ENCODE measurements at regions not wholly inside any gene's neighbourhood (a gene's known extent, or its start where the extent isn't known, plus 50 kb on each side); places are given as distances from the start of the nearest gene placed in this dataset.
A peak's percentile ranks its signal among the peaks of the same experiment; 100 is the strongest.
"Not testable (repeated sequence)": the region's sequence is repeated elsewhere in the genome, so short reads cannot be mapped to it uniquely, and the experiment has no call there.

DNA sequence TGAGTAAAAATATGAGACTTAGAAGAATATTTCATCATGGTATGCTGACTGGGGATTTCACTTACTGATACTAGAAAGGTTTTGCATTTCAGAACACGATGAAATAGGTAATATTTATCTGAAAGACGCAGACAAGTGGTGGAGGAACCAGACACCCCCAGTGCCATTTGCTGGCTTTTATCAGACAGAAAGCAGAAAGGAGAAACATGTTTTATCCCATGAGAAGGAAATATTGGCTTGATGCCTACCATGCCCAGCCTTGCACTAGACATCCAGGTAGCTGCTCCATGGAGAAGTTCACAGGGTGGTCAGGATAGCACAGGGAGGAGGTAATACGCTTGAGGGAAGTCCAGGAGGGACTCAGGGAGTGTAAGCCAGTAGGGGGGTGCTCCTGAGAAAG, 258.9 kb upstream of the PLGLB2 start:
- H3K9me3 ChIP-seq (ENCODE audit: control insufficient read depth, insufficient read depth, low read length); H3K27ac ChIP-seq (ENCODE audit: low read depth, low read length); H3K4me1 ChIP-seq (ENCODE audit: control insufficient read depth, insufficient read depth, low read length); H3K36me3 ChIP-seq (ENCODE audit: control insufficient read depth, insufficient read depth, low read length); H3K27me3 ChIP-seq (ENCODE audit: control insufficient read depth, insufficient read depth, low read length); H3K9ac ChIP-seq (ENCODE audit: low read depth, low read length); H3K4me3 ChIP-seq (ENCODE audit: low read depth, low read length): not testable (repeated sequence)

DNA sequence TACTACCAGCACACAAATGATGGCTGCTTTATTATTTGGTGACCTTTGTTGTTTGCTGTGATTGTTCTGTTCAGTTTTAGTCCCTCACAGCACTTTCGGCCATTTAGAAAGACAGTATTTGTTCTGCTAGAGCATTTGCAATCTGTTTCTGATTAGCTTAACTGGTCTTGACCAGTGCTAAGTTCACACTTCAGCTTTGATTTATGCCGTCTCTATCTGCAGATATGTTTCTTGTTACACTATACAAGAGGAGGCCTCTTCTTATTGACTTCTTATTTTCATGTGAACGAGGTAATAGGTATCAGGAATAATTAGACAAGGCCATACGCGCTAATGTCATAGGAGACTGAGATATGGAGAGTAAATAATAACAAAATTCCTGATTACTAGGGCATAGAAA, 253.0 kb upstream of the PLGLB2 start:
- not testable (repeated sequence) for H3K9ac ChIP-seq (ENCODE audit: low read depth, low read length); H3K4me3 ChIP-seq (ENCODE audit: low read depth, low read length); H3K9me3 ChIP-seq (ENCODE audit: control insufficient read depth, insufficient read depth, low read length); H3K27me3 ChIP-seq (ENCODE audit: control insufficient read depth, insufficient read depth, low read length); H3K36me3 ChIP-seq (ENCODE audit: control insufficient read depth, insufficient read depth, low read length)
- H3K27ac ChIP-seq (ENCODE audit: low read depth, low read length) = peak overlapping the region; percentile 78
- H3K4me1 ChIP-seq (ENCODE audit: control insufficient read depth, insufficient read depth, low read length) = peaks cover 11% of the 10 kb centered on the region

DNA sequence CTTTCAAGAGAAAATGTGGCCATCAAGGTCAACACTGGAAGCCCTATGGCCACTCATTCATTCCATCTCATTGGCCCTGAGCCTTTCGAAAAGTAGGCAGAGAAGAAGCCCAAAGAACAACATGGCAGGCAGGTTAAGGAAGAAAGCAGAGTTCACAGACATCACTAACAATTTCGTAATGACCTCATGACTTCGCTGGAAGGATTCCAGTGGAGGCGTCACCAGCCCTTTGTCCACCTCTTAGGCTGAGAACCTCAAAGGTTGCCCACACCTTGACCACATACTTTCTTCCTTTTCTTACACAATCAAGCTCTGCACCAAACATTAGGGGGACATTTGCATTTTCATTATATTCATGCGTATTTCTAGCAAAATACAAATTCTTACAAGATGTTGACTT, 252.4 kb upstream of the PLGLB2 start:
- H3K27me3 ChIP-seq (ENCODE audit: control insufficient read depth, insufficient read depth, low read length); H3K36me3 ChIP-seq (ENCODE audit: control insufficient read depth, insufficient read depth, low read length); H3K9me3 ChIP-seq (ENCODE audit: control insufficient read depth, insufficient read depth, low read length); H3K4me3 ChIP-seq (ENCODE audit: low read depth, low read length); H3K9ac ChIP-seq (ENCODE audit: low read depth, low read length): not testable (repeated sequence)
- H3K27ac ChIP-seq (ENCODE audit: low read depth, low read length) = peak overlapping the region; percentile 78
- peaks cover 13% of the 10 kb centered on the region for H3K4me1 ChIP-seq (ENCODE audit: control insufficient read depth, insufficient read depth, low read length)

DNA sequence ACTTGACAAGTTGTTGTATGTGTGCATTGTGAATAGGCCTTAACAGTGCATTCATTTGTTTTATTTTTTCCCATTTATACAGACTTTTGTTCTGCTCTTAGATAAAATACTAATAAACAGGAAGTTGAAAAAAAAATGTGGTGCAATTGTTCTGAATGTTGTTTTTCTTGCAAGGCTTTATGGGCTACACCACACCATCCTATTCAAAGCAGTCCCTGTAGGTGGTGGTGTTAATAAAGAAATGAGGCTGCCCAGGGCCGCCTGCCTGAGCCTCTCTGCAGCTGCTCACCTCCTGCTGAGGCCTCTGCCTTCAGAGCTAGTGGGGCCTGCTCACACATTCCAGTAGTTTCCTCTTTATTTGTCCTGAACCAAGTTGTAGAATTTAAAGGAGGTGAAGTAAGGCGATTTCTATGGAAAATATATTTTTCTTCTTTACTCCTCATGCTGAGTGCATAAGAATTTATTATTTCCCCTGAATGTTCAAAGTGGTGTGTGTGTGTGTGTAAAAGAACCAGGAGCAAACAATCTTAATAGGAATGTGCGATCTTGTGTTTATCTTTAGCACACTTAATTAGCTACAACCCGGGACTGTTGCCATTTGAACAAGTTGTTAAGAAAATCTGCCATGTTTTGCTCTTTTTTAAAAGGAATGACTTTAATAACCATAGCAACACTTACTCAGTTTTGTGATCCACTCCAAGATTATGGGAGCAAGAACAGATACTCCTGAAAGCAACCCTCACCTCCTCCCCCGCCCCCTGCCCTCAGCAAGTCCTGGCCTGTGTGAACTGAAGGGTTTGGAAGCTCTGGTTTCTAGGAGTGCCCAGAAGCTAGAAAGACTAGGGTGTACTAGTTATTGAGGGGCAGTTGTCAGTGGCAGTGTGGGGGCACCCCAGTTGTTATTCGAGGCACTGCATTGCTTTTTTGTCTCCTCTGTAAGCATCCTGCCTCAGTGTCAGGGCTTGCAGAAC, 251.6 kb upstream of the PLGLB2 start:
- not testable (repeated sequence) for H3K9me3 ChIP-seq (ENCODE audit: control insufficient read depth, insufficient read depth, low read length); H3K9ac ChIP-seq (ENCODE audit: low read depth, low read length); H3K4me3 ChIP-seq (ENCODE audit: low read depth, low read length); H3K36me3 ChIP-seq (ENCODE audit: control insufficient read depth, insufficient read depth, low read length); H3K27me3 ChIP-seq (ENCODE audit: control insufficient read depth, insufficient read depth, low read length)
- peak overlapping the region; percentile 59 for H3K27ac ChIP-seq (ENCODE audit: low read depth, low read length)
- H3K4me1 ChIP-seq (ENCODE audit: control insufficient read depth, insufficient read depth, low read length) = peaks cover 15% of the 10 kb centered on the region

DNA sequence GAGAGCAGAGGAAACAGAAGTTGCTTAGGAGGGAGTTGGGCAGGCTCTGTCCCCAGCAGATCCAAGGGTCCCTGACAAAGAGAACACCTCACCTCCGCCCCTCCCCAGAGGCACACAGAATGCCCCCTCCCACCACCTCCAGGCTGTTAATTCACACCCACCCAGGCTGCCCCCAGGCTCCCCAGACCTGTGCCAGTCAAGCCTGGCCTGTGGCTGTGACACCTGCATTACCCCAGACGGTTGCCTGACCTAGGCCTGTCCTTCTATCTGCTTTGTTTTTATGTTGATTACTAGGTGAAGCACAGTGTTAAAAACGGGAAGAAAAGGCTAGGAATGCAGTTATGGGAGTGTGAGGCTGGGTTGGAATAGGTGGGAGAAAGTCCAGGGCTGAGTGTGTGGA, 250.8 kb upstream of the PLGLB2 start:
- H3K27me3 ChIP-seq (ENCODE audit: control insufficient read depth, insufficient read depth, low read length); H3K9ac ChIP-seq (ENCODE audit: low read depth, low read length); H3K9me3 ChIP-seq (ENCODE audit: control insufficient read depth, insufficient read depth, low read length); H3K36me3 ChIP-seq (ENCODE audit: control insufficient read depth, insufficient read depth, low read length); H3K4me3 ChIP-seq (ENCODE audit: low read depth, low read length); H3K27ac ChIP-seq (ENCODE audit: low read depth, low read length): not testable (repeated sequence)
- H3K4me1 ChIP-seq (ENCODE audit: control insufficient read depth, insufficient read depth, low read length) = peaks cover 15% of the 10 kb centered on the region

DNA sequence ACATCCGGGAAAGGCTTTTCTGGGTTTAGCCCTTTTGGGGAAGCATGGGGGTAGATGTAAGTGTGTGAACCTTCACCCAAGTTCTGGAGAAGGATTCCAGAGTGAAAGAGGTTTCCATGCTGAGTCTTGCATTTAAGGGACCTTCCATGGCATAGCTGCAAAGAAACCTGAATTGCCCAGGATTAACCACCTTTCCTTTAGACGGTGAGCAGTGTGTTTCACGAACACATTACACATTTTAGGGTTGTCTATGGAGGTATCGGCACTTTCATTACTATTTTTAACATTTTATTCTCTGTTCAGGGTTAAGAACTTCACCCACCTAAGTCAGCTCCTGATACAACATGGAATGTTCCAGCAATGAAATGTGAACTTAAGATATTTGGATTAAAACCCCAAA, 250.2 kb upstream of the PLGLB2 start:
- H3K36me3 ChIP-seq (ENCODE audit: control insufficient read depth, insufficient read depth, low read length); H3K27me3 ChIP-seq (ENCODE audit: control insufficient read depth, insufficient read depth, low read length); H3K9ac ChIP-seq (ENCODE audit: low read depth, low read length); H3K9me3 ChIP-seq (ENCODE audit: control insufficient read depth, insufficient read depth, low read length); H3K4me3 ChIP-seq (ENCODE audit: low read depth, low read length): not testable (repeated sequence)
- Histone ChIP-seq H3K4me1 (ENCODE audit: control insufficient read depth, insufficient read depth, low read length) (peaks cover 15% of the 10 kb centered on the region), H3K27ac (ENCODE audit: low read depth, low read length) (peak overlapping the region; percentile 42)

DNA sequence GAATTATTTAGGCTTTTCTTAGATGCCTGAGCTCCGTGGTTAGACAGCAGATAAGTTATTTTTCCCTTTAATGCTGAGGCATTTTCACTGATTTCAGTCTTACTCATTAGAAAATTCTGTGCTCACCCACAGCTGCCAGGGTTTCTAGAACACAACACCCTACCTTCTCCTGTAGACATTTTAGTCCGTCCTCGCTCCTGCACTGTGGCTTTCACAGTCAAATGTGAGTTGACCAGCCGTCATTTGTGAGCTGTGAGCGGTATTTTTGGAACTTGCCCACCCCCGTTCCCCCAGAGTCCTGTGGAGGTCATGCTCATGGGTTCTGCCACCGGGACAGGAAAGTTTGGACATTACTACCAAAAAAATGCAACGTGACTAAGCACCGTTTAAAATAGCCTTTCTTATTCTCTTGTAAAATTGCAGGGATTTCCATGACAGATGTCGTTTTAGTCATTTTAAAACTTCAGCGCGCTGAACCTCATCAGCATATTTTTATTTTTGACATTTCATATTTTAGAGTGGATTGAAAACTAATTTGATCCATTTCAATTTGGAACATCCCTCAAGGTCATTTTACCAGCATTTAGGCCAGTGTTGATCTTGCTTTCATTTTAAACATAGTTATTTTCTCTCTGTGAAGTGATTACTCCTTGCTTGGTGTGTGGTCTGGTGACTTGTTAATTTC, 249.6 kb upstream of the PLGLB2 start:
- H3K4me3 ChIP-seq (ENCODE audit: low read depth, low read length); H3K36me3 ChIP-seq (ENCODE audit: control insufficient read depth, insufficient read depth, low read length); H3K9ac ChIP-seq (ENCODE audit: low read depth, low read length); H3K27me3 ChIP-seq (ENCODE audit: control insufficient read depth, insufficient read depth, low read length); H3K9me3 ChIP-seq (ENCODE audit: control insufficient read depth, insufficient read depth, low read length): not testable (repeated sequence)
- Histone ChIP-seq H3K4me1 (ENCODE audit: control insufficient read depth, insufficient read depth, low read length) (peaks cover 15% of the 10 kb centered on the region), H3K27ac (ENCODE audit: low read depth, low read length) (peak overlapping the region; percentile 35)

DNA sequence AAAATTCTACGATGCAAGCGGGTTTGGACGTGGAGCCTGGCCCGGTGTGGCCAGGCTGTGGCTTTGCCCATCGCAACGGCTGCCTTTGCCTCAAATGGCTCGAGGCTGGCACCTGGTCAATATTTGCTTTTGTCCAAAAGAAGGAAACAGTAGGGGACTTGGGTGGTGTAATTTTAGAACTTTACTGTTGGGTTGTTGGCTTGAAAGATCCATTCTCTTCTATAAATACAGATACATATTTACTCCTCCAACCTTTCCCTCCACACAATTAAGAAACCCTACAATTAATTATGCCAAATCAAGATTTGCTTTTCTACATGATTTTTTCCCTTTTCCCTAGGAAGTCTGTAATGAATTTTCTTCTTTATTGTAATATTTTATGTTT, 249.0 kb upstream of the PLGLB2 start:
- H3K27ac ChIP-seq (ENCODE audit: low read depth, low read length); H3K4me3 ChIP-seq (ENCODE audit: low read depth, low read length); H3K27me3 ChIP-seq (ENCODE audit: control insufficient read depth, insufficient read depth, low read length); H3K9me3 ChIP-seq (ENCODE audit: control insufficient read depth, insufficient read depth, low read length); H3K36me3 ChIP-seq (ENCODE audit: control insufficient read depth, insufficient read depth, low read length); H3K9ac ChIP-seq (ENCODE audit: low read depth, low read length): not testable (repeated sequence)
- peaks cover 15% of the 10 kb centered on the region for H3K4me1 ChIP-seq (ENCODE audit: control insufficient read depth, insufficient read depth, low read length)

DNA sequence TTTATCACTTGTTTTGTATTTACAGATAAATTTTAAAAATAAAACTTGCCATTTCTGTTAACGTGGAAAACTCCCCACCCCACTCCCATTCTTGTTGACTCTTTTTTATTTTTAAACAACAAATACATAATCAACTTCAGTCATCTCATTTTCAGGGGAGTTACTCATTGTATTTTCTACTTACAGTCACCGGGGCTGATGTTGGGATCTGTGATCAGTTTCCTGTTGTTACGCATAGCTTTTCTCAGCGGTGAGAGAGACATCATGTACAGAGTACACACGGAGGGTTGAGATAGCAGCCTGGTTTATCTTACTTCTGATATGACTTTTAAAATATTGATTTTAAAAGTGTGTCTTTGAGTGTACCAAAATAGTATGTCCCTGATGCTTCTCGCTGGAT, 248.0 kb upstream of the PLGLB2 start:
- peaks cover 13% of the 10 kb centered on the region for H3K4me1 ChIP-seq (ENCODE audit: control insufficient read depth, insufficient read depth, low read length)
- not testable (repeated sequence) for H3K27ac ChIP-seq (ENCODE audit: low read depth, low read length); H3K27me3 ChIP-seq (ENCODE audit: control insufficient read depth, insufficient read depth, low read length); H3K9me3 ChIP-seq (ENCODE audit: control insufficient read depth, insufficient read depth, low read length); H3K36me3 ChIP-seq (ENCODE audit: control insufficient read depth, insufficient read depth, low read length); H3K4me3 ChIP-seq (ENCODE audit: low read depth, low read length); H3K9ac ChIP-seq (ENCODE audit: low read depth, low read length)

DNA sequence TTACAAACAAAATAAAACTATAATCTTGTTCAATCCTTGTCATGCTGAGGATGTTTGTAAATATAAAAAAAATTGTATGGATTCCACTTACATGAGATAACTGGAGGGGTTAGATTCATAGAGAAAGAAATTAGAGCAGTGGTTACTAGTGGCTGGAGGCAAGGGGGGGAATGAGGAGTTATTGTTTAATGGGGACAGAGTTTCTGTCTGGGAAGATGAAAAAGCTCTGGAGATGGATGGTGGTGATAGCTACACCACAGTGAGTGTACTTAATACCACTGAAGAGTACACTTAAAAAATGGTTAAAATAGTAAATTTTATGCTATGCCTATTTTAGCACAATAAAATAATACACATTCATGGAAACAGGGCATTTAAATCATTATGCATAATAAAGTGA, 247.5 kb upstream of the PLGLB2 start:
- not testable (repeated sequence) for H3K4me3 ChIP-seq (ENCODE audit: low read depth, low read length); H3K27me3 ChIP-seq (ENCODE audit: control insufficient read depth, insufficient read depth, low read length); H3K27ac ChIP-seq (ENCODE audit: low read depth, low read length); H3K9me3 ChIP-seq (ENCODE audit: control insufficient read depth, insufficient read depth, low read length); H3K36me3 ChIP-seq (ENCODE audit: control insufficient read depth, insufficient read depth, low read length); H3K4me1 ChIP-seq (ENCODE audit: control insufficient read depth, insufficient read depth, low read length); H3K9ac ChIP-seq (ENCODE audit: low read depth, low read length)

DNA sequence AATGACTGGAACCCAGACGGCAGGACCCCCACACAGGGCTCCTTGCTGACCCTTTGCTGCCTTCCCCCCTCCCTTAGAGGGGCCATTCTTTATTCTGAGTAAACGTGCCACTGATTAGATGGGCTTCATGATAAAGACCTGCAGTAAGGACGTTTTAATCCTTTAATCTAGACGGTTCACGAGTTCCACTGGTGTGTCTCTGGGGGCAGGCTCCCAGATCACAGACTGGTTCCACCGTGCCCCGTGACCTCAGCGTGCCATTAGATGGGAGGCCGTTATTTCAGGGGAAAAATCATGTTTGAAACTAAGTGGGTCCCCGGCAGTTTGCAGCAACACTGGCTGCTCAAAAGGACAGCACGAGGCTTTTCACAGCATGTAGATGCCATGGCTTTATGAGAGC, 246.9 kb upstream of the PLGLB2 start:
- H3K27ac ChIP-seq (ENCODE audit: low read depth, low read length) = peak overlapping the region; percentile 21
- not testable (repeated sequence) for H3K4me1 ChIP-seq (ENCODE audit: control insufficient read depth, insufficient read depth, low read length); H3K9me3 ChIP-seq (ENCODE audit: control insufficient read depth, insufficient read depth, low read length); H3K27me3 ChIP-seq (ENCODE audit: control insufficient read depth, insufficient read depth, low read length); H3K36me3 ChIP-seq (ENCODE audit: control insufficient read depth, insufficient read depth, low read length); H3K9ac ChIP-seq (ENCODE audit: low read depth, low read length); H3K4me3 ChIP-seq (ENCODE audit: low read depth, low read length)
